ENCODE measurements at regions not wholly inside any gene's neighbourhood (a gene's known extent, or its start where the extent isn't known, plus 50 kb on each side); places are given as distances from the start of the nearest gene placed in this dataset.

DNA sequence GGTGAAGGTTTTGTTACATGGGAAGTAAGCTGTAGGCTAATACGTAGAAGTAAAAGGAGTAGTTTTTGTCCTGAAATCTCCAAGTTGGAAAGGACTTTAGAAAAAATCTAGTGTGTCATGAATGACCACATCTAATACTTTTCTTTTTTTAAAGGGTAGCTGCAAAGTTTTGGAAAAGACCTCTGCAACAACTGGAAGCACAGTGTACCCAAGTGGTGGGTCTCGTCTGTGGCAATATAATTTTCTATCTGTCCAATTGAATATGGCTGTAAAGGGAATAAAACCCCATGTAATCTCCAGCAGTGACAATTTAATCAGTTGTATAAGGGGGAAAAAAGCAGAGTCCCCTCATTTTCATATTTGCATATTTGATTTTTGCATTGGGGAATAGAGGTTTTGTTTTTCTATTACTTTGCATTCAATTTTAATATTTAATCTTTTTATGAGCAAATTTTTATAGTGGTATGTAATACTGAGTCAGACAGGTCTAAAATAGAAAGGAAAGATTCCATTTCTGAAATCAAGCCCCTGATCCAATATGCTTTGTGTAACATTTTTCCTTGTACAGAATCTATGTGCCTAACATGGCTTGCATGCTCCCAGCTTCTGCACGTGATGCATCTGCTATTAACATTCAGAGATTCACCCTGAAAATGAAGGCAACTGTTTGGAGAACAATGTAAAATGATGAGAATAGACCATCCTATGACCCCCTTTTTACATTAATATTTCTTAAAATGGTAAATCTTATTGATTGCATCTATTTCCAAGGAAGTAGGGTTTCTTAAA is 531.4 kb downstream of the ZIC1 start (continued):
- TF ChIP-seq, protein P1, sequence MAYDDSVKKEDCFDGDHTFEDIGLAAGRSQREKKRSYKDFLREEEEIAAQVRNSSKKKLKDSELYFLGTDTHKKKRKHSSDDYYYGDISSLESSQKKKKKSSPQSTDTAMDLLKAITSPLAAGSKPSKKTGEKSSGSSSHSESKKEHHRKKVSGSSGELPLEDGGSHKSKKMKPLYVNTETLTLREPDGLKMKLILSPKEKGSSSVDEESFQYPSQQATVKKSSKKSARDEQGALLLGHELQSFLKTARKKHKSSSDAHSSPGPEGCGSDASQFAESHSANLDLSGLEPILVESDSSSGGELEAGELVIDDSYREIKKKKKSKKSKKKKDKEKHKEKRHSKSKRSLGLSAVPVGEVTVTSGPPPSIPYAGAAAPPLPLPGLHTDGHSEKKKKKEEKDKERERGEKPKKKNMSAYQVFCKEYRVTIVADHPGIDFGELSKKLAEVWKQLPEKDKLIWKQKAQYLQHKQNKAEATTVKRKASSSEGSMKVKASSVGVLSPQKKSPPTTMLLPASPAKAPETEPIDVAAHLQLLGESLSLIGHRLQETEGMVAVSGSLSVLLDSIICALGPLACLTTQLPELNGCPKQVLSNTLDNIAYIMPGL (CRISPR knock-in tag; IDR thresholded peaks at IDR 0.05; ENCODE audit: borderline replicate concordance): no peak
- TF ChIP-seq SMC3 (IDR thresholded peaks at IDR 0.05): no peak
- TF ChIP-seq NFE2L2 (conservative IDR thresholded peaks at IDR 0.05; ENCODE audit: low read length): no peak

DNA sequence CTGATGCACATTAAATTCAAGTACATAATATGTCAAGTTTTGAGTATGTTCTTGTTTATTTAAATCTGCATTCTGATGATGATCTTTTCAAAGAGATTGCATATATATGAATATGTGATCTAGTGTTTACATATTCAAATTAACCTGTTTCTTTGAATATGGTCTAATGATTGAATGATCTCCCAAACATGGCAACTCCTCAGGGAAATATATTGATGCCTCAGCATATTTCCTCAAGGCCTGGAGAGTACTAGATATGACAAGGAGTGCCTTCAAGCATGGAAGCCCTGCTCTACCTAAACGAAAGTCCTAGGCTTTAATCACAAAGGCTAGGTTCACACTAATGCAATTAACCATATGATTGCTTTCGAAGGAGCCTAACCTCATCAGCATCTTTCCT is 532.8 kb downstream of the ZIC1 start:
- ATAC-seq (no peak), FAIRE-seq (no peak), DNase-seq (ENCODE audit: low read depth in 1 of 2, low spot score in 1 of 2) (no peak)
- TF ChIP-seq FOSB (CRISPR knock-in tag; IDR thresholded peaks at IDR 0.05): no peak
- TF ChIP-seq MAFK (IDR thresholded peaks at IDR 0.05; ENCODE audit: partially characterized antibody): peak; percentile 81
- no peaks in the 10 kb centered on the region for H3K9me3 ChIP-seq
- H3K4me2 ChIP-seq: no peak overlapping the region
- no peak overlapping the region for H3K27ac ChIP-seq
- peaks cover 14% of the 10 kb centered on the region for H3K4me1 ChIP-seq
- ChIA-PET CTCF (no interaction called here), POLR2A (no interaction called here)
- WGBS (ENCODE audit: missing lambda C conversion rate): 17% methylated on average over 2 of the region's 2 CpGs
- no peak overlapping the region for H3K4me3 ChIP-seq

DNA sequence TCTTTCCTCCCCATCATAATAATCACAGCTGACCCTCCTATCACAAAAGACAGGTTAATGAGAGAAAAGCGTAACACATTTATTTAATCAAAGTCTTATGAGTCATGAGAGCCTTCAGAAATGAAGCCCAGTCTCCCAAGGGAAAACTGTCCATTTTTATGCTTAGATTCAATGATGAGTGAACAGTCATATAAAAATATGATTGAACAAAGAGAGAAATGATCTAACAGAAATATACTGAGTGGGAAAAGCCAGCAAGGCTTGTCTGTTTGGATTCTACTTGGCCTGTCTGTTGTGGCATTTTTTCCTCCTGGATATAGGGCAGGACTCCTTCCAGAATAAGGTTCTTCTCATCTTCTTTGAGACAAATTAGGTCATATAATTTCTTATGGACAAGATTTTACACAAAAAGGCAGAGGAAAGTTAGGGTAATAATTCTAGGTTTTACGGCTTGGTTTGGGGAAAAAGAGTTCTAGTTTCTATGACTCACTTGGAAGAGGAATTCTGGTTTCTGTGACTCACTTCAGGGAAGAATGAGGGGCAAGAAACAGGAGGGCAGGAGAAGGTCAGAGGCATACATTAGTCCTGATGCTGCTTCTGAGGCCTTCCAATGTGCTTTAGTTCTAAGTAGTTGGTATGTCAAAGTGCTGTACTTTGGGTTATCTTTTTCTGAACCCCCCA is 534.2 kb downstream of the ZIC1 start:
- ChIA-PET CTCF (no interaction called here), POLR2A (no interaction called here)
- FAIRE-seq: no peak
- H3K27ac ChIP-seq: peak overlapping the region; percentile 25 to 74; a peak in 4 of 6 replicates
- 36% methylated on average over 2 of the region's 2 CpGs for WGBS (ENCODE audit: missing lambda C conversion rate)
- H3K4me3 ChIP-seq: no peak overlapping the region
- no peaks in the 10 kb centered on the region for H3K9me3 ChIP-seq
- ATAC-seq: peak; percentile 75 to 82; a peak in 4 of 6 replicates
- DNase-seq (ENCODE audit: low read depth in 1 of 2, low spot score in 1 of 2): peak; percentile 3 to 36
- TF ChIP-seq JUNB (IDR thresholded peaks at IDR 0.05) (peak; percentile 61), FOXS1 (CRISPR knock-in tag; IDR thresholded peaks at IDR 0.05) (no peak), BHLHE40 (IDR thresholded peaks at IDR 0.05; ENCODE audit: low read depth, low read length) (no peak), HDAC2 (IDR thresholded peaks at IDR 0.05) (no peak), RAD21 (conservative IDR thresholded peaks at IDR 0.05 in 1 of 2, IDR thresholded peaks at IDR 0.05 in 1 of 2) (no peak), FOSL2 (IDR thresholded peaks at IDR 0.05) (peak; percentile 49; the same call in 1 of the 2 replicates), FOSL2 (CRISPR knock-in tag; IDR thresholded peaks at IDR 0.05) (peak; percentile 71)
- TF ChIP-seq, protein P2, sequence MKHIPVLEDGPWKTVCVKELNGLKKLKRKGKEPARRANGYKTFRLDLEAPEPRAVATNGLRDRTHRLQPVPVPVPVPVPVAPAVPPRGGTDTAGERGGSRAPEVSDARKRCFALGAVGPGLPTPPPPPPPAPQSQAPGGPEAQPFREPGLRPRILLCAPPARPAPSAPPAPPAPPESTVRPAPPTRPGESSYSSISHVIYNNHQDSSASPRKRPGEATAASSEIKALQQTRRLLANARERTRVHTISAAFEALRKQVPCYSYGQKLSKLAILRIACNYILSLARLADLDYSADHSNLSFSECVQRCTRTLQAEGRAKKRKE (CRISPR knock-in tag; IDR thresholded peaks at IDR 0.05; ENCODE audit: low read depth): no peak
- TF ChIP-seq, protein P3, sequence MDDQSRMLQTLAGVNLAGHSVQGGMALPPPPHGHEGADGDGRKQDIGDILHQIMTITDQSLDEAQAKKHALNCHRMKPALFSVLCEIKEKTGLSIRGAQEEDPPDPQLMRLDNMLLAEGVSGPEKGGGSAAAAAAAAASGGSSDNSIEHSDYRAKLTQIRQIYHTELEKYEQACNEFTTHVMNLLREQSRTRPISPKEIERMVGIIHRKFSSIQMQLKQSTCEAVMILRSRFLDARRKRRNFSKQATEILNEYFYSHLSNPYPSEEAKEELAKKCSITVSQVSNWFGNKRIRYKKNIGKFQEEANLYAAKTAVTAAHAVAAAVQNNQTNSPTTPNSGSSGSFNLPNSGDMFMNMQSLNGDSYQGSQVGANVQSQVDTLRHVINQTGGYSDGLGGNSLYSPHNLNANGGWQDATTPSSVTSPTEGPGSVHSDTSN (IDR thresholded peaks at IDR 0.05): no peak
- H3K4me2 ChIP-seq: peak overlapping the region; percentile 59
- H3K4me1 ChIP-seq: peaks cover 14% of the 10 kb centered on the region

DNA sequence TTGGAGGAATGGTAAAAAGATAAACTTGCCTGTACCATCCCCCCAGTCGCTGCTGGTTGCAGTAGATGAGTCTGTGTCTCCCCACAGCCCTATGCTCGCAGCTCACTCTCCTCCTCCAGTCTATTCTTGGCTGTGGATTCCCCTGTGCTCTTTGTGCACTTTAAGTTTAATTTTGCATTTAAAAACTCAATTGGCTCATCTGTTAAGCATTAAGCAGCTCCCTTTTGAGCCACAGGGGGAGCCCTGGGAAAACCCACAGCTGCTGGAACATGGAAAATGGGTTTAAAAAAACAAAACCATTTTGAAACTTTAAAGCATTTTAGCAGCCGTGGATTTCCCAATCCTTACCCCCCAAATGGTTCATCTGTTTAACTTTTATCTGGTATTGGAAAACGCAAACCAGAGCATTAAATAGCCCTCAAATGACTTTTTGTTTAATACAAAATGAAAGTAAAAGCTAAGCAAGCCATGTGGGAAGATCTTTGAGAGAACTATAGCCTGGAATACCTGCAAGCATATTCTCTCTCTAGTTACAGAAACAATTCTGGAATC is 536.9 kb downstream of the ZIC1 start:
- no peak for FAIRE-seq
- Histone ChIP-seq H3K4me3 (peak overlapping the region; percentile 16; the same call in 2 of the 3 replicates), H3K27ac (peak overlapping the region; percentile 23 to 75), H3K9me3 (no peaks in the 10 kb centered on the region), H3K4me1 (peaks cover 14% of the 10 kb centered on the region), H3K4me2 (peak overlapping the region; percentile 67)
- ChIA-PET POLR2A (no interaction called here), CTCF (interaction anchor here (0.8 to 1.5 kb wide), 3 partner anchors 15 to 51 kb away, joined by 3 to 4 read pairs (median 3); no protein-coding TSS in a partner anchor)
- peak; percentile 91 to 95 for ATAC-seq
- peak; percentile 47 to 67 for DNase-seq (ENCODE audit: low read depth in 1 of 2, low spot score in 1 of 2)
- WGBS (ENCODE audit: missing lambda C conversion rate): 3% methylated on average over 4 of the region's 4 CpGs
- TF ChIP-seq KDM5A (IDR thresholded peaks at IDR 0.05) (no peak), EHF (CRISPR knock-in tag; IDR thresholded peaks at IDR 0.05) (no peak), FOXS1 (CRISPR knock-in tag; IDR thresholded peaks at IDR 0.05) (no peak), RAD21 (conservative IDR thresholded peaks at IDR 0.05 in 1 of 2, IDR thresholded peaks at IDR 0.05 in 1 of 2) (peak; percentile 10 to 38; a peak in 1 of 5 replicates), CBX8 (IDR thresholded peaks at IDR 0.05) (no peak), NR3C1 (IDR thresholded peaks at IDR 0.05) (no peak), HOXB13 (CRISPR knock-in tag; IDR thresholded peaks at IDR 0.05; ENCODE audit: low read depth) (peak; percentile 46; the same call in 1 of the 2 replicates), CEBPB (IDR thresholded peaks at IDR 0.05) (0 out of 4 replicates have a peak, but pooled peaks of 1 of the 2 experiments have one; percentile 11), EHMT2 (IDR thresholded peaks at IDR 0.05; ENCODE audit: low read depth) (0 out of 2 replicates have a peak, but pooled peaks have one; percentile 17), GATA3 (IDR thresholded peaks at IDR 0.05; ENCODE audit: borderline replicate concordance) (no peak), FOSB (CRISPR knock-in tag; IDR thresholded peaks at IDR 0.05) (no peak), KDM1A (IDR thresholded peaks at IDR 0.05; ENCODE audit: low read depth) (no peak), SMC3 (IDR thresholded peaks at IDR 0.05) (0 out of 3 replicates have a peak, but pooled peaks have one; percentile 8), RFX5 (IDR thresholded peaks at IDR 0.05) (no peak), POLR2AphosphoS2 (conservative IDR thresholded peaks at IDR 0.05; ENCODE audit: low read length) (no peak)
- TF ChIP-seq, protein P4, sequence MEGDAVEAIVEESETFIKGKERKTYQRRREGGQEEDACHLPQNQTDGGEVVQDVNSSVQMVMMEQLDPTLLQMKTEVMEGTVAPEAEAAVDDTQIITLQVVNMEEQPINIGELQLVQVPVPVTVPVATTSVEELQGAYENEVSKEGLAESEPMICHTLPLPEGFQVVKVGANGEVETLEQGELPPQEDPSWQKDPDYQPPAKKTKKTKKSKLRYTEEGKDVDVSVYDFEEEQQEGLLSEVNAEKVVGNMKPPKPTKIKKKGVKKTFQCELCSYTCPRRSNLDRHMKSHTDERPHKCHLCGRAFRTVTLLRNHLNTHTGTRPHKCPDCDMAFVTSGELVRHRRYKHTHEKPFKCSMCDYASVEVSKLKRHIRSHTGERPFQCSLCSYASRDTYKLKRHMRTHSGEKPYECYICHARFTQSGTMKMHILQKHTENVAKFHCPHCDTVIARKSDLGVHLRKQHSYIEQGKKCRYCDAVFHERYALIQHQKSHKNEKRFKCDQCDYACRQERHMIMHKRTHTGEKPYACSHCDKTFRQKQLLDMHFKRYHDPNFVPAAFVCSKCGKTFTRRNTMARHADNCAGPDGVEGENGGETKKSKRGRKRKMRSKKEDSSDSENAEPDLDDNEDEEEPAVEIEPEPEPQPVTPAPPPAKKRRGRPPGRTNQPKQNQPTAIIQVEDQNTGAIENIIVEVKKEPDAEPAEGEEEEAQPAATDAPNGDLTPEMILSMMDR (IDR thresholded peaks at IDR 0.05): peak; percentile 51
